ENCODE measurements at regions not wholly inside any gene's neighbourhood (a gene's known extent, or its start where the extent isn't known, plus 50 kb on each side); places are given as distances from the start of the nearest gene placed in this dataset.

GRCh38 chr11:116258821-116259220 lies 514.0 kb downstream of the BUD13 start:
- no peak for ATAC-seq
- TF ChIP-seq GLIS3 (CRISPR knock-in tag; IDR thresholded peaks at IDR 0.05) = no peak
- TF ChIP-seq OSR1 (CRISPR knock-in tag; IDR thresholded peaks at IDR 0.05) = no peak
- no peak for TF ChIP-seq CREB5 (CRISPR knock-in tag; IDR thresholded peaks at IDR 0.05; ENCODE audit: low read depth)
- no peak for TF ChIP-seq ZNF70 (CRISPR knock-in tag; IDR thresholded peaks at IDR 0.05)
- TF ChIP-seq ESRRG (CRISPR knock-in tag; IDR thresholded peaks at IDR 0.05) = no peak

GRCh38 chr11:116257883-116258282 lies 514.9 kb downstream of the BUD13 start:
- no peak for ATAC-seq

GRCh38 chr11:116257092-116257491 lies 515.7 kb downstream of the BUD13 start:
- peak; percentile 71; the same call in 2 of the 3 replicates for ATAC-seq
- no peak for TF ChIP-seq ESRRG (CRISPR knock-in tag; IDR thresholded peaks at IDR 0.05)
- TF ChIP-seq TSHZ2 (CRISPR knock-in tag; IDR thresholded peaks at IDR 0.05) = no peak
- no peak for TF ChIP-seq ZNF70 (CRISPR knock-in tag; IDR thresholded peaks at IDR 0.05)
- TF ChIP-seq ZFP30 (CRISPR knock-in tag; IDR thresholded peaks at IDR 0.05) = no peak
- no peak for TF ChIP-seq TOX (CRISPR knock-in tag; IDR thresholded peaks at IDR 0.05; ENCODE audit: borderline replicate concordance)
- TF ChIP-seq GLIS3 (CRISPR knock-in tag; IDR thresholded peaks at IDR 0.05) = no peak
- no peak for TF ChIP-seq TCF4 (CRISPR knock-in tag; IDR thresholded peaks at IDR 0.05; ENCODE audit: borderline replicate concordance)
- TF ChIP-seq ARNTL (CRISPR knock-in tag; IDR thresholded peaks at IDR 0.05; ENCODE audit: borderline replicate concordance, low read depth) = no peak
- TF ChIP-seq CSRNP3 (CRISPR knock-in tag; IDR thresholded peaks at IDR 0.05) = no peak

More at GRCh38 chr11:116257883-116258282, 514.9 kb downstream of the BUD13 start:
- TF ChIP-seq SNAI2 (CRISPR knock-in tag; IDR thresholded peaks at IDR 0.05) = no peak
- no peak for TF ChIP-seq ARNTL (CRISPR knock-in tag; IDR thresholded peaks at IDR 0.05; ENCODE audit: borderline replicate concordance, low read depth)
- no peak for TF ChIP-seq CSDC2 (CRISPR knock-in tag; IDR thresholded peaks at IDR 0.05)

- ATAC-seq = no peak
- TF ChIP-seq OSR1 (CRISPR knock-in tag; IDR thresholded peaks at IDR 0.05) = no peak
- TF ChIP-seq ZFP3 (CRISPR knock-in tag; IDR thresholded peaks at IDR 0.05) = no peak
- no peak for TF ChIP-seq ZFP30 (CRISPR knock-in tag; IDR thresholded peaks at IDR 0.05)
- no peak for TF ChIP-seq POU6F1 (CRISPR knock-in tag; IDR thresholded peaks at IDR 0.05; ENCODE audit: borderline replicate concordance, low read depth)
- no peak for TF ChIP-seq TSHZ2 (CRISPR knock-in tag; IDR thresholded peaks at IDR 0.05)
- TF ChIP-seq TOX (CRISPR knock-in tag; IDR thresholded peaks at IDR 0.05; ENCODE audit: borderline replicate concordance) = no peak
Measured at GRCh38 chr11:116256215-116256614, 516.6 kb downstream of the BUD13 start.
